DMS153 treated with DMSO at 0.1 percent for 48 hours (cell line): ENCODE measurements at regions not wholly inside any gene's neighbourhood (a gene's known extent, or its start where the extent isn't known, plus 50 kb on each side); places are given as distances from the start of the nearest gene placed in this dataset.

Source experiments
- DNase-seq: peaks from one replicate; lab custom pipeline; 2025; ENCODE audit not compliant: unreplicated experiment; lab: John Stamatoyannopoulos, UW

DNA sequence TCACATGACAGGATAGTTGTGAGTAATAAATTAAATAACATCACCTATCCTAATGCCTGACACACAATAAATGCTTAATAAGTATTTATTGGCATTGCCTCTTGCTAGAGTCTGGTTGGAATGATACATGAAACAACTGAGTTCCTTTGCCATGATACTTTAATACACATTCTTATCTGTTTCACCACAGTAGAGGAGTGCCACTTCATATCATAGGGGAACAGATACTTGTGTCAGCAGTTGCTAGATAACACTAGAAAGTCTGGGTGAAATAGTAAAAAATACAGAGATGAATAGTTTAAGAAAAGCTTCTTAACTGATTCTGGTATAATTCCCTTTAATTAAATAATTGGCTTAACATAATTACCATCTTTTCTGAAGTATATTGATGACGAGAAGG lies 380.0 kb upstream of the GOLIM4 start:
- DNase-seq, result no peak

- no peak for DNase-seq
These were observed 377.7 kb upstream of the GOLIM4 start for GRCh38 chr3:168473334-168473890.

DNA sequence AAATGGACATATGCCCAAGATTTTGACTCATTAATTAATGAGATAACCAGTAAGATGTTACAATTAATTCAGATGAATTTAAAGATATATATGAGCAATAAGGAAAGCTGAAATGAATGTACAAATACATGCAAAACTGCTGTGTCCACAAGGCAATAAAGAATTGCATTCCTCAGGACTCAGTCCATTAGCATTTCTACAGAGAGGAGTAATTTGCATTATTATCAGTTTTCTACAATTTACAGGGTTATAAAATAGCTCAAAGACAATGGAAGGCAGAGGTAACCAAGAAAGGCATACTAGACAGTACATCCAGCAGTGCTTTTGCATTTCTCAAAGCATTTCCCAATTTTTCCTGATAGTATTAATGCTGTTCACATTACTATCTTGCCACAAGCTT lies 377.1 kb upstream of the GOLIM4 start:
- DNase-seq, result no peak

GRCh38 chr3:168470380-168470779 lies 374.7 kb upstream of the GOLIM4 start:
- no peak for DNase-seq

DNA sequence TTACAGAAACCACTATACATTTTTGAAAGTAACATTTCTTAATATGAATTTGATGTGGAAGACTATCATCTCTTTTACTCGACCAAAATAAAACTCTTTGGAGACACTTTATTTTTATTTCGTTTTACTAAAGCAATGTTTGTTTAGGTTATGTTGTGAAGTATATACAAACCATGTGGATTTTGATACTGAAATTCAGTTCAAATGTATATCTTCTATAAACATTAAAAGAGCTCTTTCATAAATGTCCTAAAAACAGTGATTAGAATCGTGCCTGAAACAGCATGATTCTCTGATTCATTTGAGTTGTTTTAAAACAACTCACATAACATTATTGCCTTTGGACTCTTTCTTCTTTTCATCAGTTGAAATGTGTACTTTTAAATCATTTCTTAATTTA lies 373.7 kb upstream of the GOLIM4 start:
- no peak for DNase-seq

DNA sequence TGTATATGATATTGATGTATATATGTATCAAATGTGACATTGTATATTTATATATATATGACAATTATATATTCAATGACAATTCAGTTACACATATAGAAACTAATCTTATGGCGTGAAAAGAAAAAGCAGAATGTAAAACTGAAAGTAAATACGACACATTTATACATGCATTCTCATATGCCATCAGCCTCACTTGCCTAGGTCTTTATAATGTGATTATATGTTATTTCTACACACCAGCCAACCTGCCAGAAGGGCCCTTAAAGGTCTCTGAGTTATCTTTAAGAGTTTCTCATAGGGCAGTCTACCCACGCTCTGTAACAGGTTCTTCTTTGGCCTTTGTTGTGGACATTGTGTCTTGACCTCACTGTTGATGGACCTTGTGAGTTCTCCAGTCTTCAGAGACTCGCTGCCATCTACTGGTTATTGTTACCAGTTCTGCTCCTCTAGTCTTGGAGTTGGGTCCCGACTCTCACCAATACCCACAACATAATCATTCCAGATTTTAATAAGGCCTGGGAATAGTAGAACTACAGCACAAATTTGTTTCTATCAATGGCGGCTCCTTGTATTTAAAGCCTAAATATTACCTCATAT lies 371.5 kb upstream of the GOLIM4 start:
- DNase-seq, result no peak

GRCh38 chr3:168461793-168462192 lies 366.1 kb upstream of the GOLIM4 start:
- no peak for DNase-seq

- no peak for DNase-seq
These were observed 363.6 kb upstream of the GOLIM4 start for GRCh38 chr3:168459226-168459784.

GRCh38 chr3:168457954-168458539 lies 362.3 kb upstream of the GOLIM4 start:
- DNase-seq, result peak; percentile 48

DNA sequence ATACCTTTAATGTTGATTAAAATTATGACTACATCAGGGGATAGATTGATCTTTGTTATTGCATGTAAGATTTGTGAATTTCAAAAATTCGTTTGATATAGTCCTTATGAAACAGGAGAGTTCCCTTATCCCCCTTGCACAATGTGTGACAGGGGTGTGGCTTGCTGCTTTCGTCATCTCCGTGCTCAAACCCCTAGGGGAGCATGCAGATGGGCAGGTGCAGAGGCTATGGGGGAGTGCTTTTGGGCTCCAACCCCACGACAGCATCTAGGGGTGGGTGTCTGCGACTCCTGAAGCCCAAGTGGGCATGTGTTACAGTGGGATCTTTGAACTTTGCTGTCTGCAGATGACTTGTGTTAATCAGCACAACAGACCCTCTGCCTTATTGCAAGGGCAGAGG lies 360.1 kb upstream of the GOLIM4 start:
- no peak for DNase-seq

GRCh38 chr3:168453623-168454022 lies 357.9 kb upstream of the GOLIM4 start:
- DNase-seq, result no peak

GRCh38 chr3:168443965-168444364 lies 348.2 kb upstream of the GOLIM4 start:
- DNase-seq, result no peak

DNA sequence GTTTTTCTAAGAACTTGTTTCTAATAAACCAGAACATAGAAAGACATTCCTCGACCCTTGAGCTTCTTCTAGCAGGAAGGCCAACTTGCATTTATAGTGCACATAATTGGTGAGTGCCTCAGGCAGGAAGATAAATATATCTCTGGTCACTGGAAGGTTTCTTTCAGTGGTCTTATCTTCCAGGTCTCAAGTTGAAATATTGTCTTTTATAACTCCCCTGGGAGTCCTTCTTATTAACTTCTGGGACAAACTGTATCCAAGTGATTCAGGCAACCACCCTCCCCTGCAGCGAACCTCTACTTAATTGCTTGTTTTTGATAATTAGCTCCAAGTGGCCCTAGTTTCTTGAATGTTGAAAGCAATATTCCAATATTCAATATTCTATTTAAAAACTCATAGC lies 346.8 kb upstream of the GOLIM4 start:
- no peak for DNase-seq

DNA sequence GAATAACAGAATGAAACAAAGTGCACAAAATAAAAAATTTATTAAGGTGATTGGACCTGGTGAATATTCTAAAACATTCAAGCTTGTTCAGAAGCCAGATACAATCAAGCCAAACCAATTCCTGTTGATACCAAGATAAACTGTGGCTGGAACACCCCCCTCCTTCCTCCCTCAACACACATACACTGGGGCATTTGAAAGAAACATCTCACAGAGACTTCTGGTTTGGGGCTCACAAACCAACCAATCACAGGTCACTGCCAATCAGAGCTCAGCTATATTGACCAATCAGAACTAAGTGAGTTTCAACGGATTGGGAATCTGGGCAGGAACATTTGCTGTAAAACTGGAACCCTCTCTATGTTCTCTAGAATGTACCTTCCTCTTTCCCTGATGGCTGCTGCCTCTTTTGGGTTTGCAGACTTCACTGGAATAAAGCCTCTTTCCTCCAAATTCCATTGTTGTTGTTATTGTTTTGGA lies 340.6 kb upstream of the GOLIM4 start:
- no peak for DNase-seq

- DNase-seq, result no peak
These were observed 335.8 kb upstream of the GOLIM4 start for GRCh38 chr3:168431491-168431890.

GRCh38 chr3:168427835-168428475 lies 332.2 kb upstream of the GOLIM4 start:
- no peak for DNase-seq

- no peak for DNase-seq
These were observed 331.4 kb upstream of the GOLIM4 start for GRCh38 chr3:168427156-168427555.

DNA sequence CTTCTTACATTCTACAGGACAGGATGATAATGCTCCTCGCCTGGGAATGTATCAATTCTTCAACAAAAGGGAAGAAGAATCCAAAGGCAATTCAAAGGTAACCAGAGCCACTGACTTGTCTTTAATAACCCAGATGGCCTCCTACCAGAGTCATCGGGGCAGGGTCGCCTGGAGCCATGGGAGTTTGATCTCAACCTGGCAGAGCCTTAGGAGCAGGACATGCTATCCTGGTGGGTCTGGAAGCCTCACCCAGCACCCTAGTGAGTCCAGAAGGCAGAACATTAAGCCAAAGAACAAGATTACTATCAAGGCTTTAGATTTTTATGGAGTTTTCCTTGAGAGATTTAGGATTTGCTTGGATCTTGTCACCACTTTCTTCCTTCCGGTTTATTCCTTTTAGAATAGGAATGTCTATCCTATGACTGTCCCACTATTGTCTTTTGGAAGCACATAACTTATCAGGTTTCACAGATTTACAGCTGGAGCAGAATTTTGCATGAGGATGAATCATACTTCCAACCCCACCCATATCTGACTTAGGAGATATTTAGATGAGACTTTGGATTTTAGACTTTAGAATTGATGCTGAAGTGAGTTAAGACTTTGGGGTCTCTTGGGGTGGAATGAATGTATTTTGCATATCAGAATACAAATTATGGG lies 330.3 kb upstream of the GOLIM4 start:
- no peak for DNase-seq

DNA sequence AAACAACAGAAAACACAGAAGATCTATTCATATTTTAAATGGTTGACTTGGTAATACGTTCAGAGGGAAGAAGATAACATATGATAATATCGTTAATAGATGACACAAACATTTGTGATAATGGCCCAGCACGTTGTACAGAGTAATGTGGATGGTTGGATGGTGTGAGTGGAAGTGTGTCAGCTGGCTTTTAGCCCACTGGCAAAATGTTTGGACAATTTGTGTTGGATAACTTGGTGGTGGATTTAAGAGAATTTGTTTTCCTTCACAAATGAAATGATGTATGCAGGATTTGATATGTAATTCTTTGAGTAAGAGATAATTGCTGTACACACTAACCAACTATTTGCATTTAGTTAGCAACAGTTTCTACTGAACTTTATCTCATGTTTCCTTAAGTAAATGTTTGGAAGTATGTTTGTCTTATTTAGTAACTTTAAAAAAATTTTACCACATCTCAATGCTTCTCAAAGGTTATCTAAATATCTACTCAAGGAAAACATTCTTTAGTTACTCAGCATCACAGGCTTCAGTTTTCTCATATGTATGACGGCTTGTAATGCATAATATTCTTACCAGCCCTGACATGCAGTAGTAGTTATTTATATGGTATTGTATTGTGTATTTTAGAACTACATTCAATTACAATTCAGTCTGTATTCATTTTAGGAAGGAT lies 328.5 kb upstream of the GOLIM4 start:
- DNase-seq, result no peak

- DNase-seq, result no peak
These were observed 327.1 kb upstream of the GOLIM4 start for GRCh38 chr3:168422843-168423242.

DNA sequence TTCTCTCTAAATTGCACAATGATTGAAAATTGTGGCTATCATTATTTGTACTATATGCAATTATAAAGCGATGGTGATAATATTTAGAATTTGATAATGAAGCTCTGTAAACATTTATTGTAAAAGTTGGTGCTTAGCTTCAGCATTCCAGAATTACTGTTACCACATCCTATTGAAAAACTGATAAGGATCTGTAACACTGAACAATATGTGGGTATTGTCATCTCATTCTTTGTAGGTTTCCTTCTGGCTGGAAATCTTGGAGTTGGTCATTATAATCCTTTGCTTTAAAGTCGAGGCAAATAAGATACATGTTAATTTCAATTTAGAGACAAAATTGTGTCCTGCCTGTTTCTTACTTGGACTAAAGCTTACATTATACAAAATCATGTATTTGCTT lies 323.4 kb upstream of the GOLIM4 start:
- DNase-seq, result no peak
